HG02588 (cell line): ENCODE measurements at regions not wholly inside any gene's neighbourhood (a gene's known extent, or its start where the extent isn't known, plus 50 kb on each side); places are given as distances from the start of the nearest gene placed in this dataset.
A peak's percentile ranks its signal among the peaks of the same experiment; 100 is the strongest.

ENCODE experiments used
- ATAC-seq: cut with Tn5 transposase; IDR thresholded peaks from one replicate; pipeline ENCODE4 v1.9.1; 2021; ENCODE audit warnings: mild to moderate bottlenecking, moderate library complexity; ENCODE audit not compliant: unreplicated experiment

- peak; percentile 34 for ATAC-seq
Observed at GRCh38 chr17:68182940-68183551, 64.8 kb upstream of the AMZ2 start.

- ATAC-seq, result no peak
Observed at GRCh38 chr17:68184141-68184571, 63.7 kb upstream of the AMZ2 start.

- peak; percentile 59 for ATAC-seq
Observed at GRCh38 chr17:68184816-68185436, 62.9 kb upstream of the AMZ2 start.

DNA sequence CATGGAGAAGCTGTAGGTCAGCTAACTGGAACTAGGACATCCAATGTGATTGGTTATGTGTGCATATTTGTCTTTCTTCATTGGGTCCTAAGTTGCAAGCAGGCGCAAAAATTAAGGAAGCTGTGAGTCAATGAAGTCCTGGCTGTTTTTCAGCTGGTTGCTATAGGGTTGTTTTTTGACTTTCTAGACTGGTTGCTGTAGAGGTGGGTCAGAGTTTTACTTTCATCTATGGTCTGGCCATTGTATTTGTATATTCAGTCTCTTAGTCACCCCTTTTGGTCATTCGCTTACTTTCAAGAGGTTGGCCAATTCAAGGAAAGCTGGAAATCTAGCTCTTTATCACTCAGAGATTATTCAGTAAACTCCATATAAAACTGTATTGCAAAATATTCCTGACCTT, 62.0 kb upstream of the AMZ2 start:
- no peak for ATAC-seq

- no peak for ATAC-seq
Observed at GRCh38 chr17:68190495-68190894, 57.3 kb upstream of the AMZ2 start.

GRCh38 chr17:68195667-68196393, 52.0 kb upstream of the AMZ2 start:
- no peak for ATAC-seq

DNA sequence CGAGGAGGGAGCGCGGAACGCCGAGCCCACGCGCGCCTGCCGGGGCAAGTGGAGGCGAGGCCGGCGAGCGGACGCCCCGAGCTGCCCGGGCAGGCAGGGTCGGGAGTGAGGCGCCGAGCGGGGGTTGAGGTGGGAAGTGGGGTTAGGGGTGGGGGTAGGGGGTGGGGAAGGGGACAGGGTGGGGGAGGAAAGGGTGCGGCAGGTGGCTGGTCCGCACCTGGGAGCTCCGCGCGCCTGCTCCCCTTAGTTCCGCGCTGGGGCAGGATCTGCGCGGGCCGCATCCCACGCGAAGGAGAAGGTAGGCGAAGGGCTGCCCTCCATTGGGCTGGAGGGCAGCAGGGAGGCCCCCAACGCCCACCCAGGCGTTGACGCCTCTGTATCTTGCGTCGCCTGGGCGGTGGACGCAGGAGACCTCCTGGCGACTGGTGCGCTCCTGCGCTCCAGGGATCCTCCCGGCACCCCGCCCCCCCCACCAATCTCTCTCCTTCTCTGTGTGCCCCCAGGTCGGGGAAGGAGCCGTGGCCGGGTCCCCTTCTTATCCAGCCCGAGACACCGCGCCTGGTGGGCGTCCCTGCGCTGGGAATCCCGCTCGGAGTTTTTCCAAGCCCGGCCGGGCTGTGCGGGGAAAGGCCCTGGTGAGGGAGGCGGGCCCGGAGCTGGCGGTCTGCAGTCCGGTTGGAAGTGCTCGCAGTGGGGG, 51.3 kb upstream of the AMZ2 start:
- ATAC-seq, result no peak

DNA sequence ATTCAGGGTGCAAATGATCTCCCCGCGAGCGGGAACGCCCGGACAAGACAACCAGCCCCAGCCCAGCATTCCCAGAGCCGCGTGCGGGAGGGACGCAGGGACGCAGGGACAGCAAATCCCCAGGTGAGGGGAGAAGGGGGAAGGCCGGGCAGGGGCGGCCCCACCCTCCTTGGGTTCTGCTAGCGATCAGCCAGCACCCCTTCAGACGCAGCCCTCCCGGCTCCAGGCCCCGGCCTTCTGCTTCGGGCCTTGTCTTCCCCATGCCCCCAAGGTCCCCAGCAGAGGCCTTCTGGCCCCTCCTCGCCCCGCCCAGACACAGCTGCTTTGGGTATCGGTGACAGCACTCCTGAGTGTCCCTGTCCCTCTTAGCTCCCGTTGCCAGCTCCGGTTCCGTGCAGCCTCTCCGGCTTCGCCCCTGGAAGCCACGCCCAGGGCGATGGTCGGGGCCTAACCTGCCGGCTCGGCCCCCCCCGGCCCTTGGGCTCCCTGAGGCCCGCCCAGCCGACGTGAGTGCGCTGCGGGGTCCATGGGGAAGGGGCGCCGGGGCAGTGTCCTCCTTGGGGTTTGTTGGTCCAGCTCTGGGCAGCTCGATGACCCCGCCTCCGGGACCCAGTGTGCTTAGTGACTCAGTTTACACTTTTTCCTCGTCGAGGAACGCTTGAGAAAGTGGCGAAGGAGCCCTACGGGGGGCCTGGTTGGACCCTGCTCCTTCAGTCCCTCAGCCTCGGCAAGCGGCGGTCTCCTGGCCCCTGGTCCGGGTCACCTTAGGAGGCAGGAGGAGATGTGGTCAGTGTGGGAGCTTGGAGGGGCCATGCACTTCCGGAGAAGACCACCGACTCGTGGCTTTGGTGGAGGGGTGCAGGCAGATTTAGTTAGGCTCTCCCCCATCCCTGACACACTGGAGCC, 50.5 kb upstream of the AMZ2 start:
- no peak for ATAC-seq

- ATAC-seq, result no peak
Observed at GRCh38 chr17:68197997-68198930, 49.6 kb upstream of the AMZ2 start.
